ENCODE measurements at regions not wholly inside any gene's neighbourhood (a gene's known extent, or its start where the extent isn't known, plus 50 kb on each side); places are given as distances from the start of the nearest gene placed in this dataset.

DNA sequence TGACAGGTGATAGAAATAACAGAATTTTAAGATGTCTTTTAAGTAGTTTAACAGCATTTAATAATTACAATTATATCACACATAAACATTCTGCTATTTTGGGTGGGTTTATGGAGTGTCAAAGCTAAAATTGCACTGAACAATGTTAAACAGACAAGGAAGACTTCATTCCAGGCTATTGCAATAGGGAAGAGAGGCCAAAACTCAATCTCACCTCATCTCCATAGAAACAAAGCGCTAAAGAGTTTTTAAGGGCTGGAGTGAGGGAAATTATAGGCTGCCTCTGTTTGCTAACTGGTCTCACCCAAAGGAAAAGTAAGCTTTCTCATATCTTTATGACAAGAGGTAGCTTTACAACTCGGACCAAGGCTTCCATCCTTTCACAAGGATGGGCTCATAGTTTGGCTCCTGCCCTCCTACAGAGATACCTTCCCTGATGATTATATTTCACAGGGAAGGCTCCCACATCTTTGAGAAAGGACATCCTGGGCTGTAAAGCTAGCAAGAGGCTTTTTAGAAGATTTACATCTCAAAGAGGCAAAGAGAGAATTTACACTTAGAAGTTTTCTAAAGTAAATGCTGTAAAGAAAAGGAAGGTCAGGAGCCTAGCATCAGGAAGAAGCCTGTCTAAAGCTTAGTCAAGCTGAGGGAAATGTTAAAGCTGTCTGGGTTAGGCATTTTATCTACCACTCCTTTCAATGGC lies 350.2 kb upstream of the IMPG1 start:
- TF ChIP-seq, protein P1, sequence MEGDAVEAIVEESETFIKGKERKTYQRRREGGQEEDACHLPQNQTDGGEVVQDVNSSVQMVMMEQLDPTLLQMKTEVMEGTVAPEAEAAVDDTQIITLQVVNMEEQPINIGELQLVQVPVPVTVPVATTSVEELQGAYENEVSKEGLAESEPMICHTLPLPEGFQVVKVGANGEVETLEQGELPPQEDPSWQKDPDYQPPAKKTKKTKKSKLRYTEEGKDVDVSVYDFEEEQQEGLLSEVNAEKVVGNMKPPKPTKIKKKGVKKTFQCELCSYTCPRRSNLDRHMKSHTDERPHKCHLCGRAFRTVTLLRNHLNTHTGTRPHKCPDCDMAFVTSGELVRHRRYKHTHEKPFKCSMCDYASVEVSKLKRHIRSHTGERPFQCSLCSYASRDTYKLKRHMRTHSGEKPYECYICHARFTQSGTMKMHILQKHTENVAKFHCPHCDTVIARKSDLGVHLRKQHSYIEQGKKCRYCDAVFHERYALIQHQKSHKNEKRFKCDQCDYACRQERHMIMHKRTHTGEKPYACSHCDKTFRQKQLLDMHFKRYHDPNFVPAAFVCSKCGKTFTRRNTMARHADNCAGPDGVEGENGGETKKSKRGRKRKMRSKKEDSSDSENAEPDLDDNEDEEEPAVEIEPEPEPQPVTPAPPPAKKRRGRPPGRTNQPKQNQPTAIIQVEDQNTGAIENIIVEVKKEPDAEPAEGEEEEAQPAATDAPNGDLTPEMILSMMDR (IDR thresholded peaks at IDR 0.05; ENCODE audit: low read depth, low read length), result no peak
- TF ChIP-seq EZH2phosphoT487 (IDR thresholded peaks at IDR 0.05; ENCODE audit: low read depth), result no peak

Data from OCI-LY3 (cell line).